ENCODE measurements at regions not wholly inside any gene's neighbourhood (a gene's known extent, or its start where the extent isn't known, plus 50 kb on each side); places are given as distances from the start of the nearest gene placed in this dataset.

- no peaks in the 10 kb centered on the region for H3K36me3 ChIP-seq (ENCODE audit: control insufficient read depth, insufficient read depth, low read length)
- no peak overlapping the region for H3K4me3 ChIP-seq (ENCODE audit: low read depth, low read length)
- H3K9me3 ChIP-seq (ENCODE audit: control insufficient read depth, insufficient read depth, low read length), result no peaks in the 10 kb centered on the region
- no peaks in the 10 kb centered on the region for H3K27me3 ChIP-seq (ENCODE audit: control insufficient read depth, insufficient read depth, low read length)
- H3K27ac ChIP-seq (ENCODE audit: low read depth, low read length), result no peak overlapping the region
- no peaks in the 10 kb centered on the region for H3K4me1 ChIP-seq (ENCODE audit: control insufficient read depth, insufficient read depth, low read length)
- no peak overlapping the region for H3K9ac ChIP-seq (ENCODE audit: low read depth, low read length)
Measured at GRCh38 chr3:61443886-61444285, 117.5 kb upstream of the PTPRG start.

- Histone ChIP-seq H3K4me3 (ENCODE audit: low read depth, low read length) (no peak overlapping the region), H3K36me3 (ENCODE audit: control insufficient read depth, insufficient read depth, low read length) (no peaks in the 10 kb centered on the region), H3K9me3 (ENCODE audit: control insufficient read depth, insufficient read depth, low read length) (no peaks in the 10 kb centered on the region), H3K9ac (ENCODE audit: low read depth, low read length) (no peak overlapping the region), H3K4me1 (ENCODE audit: control insufficient read depth, insufficient read depth, low read length) (no peaks in the 10 kb centered on the region), H3K27ac (ENCODE audit: low read depth, low read length) (no peak overlapping the region), H3K27me3 (ENCODE audit: control insufficient read depth, insufficient read depth, low read length) (no peaks in the 10 kb centered on the region)
Measured at GRCh38 chr3:61444782-61445181, 116.6 kb upstream of the PTPRG start.

- H3K36me3 ChIP-seq (ENCODE audit: control insufficient read depth, insufficient read depth, low read length), result no peaks in the 10 kb centered on the region
- no peak overlapping the region for H3K4me3 ChIP-seq (ENCODE audit: low read depth, low read length)
- H3K9ac ChIP-seq (ENCODE audit: low read depth, low read length), result no peak overlapping the region
- no peaks in the 10 kb centered on the region for H3K9me3 ChIP-seq (ENCODE audit: control insufficient read depth, insufficient read depth, low read length)
- no peaks in the 10 kb centered on the region for H3K4me1 ChIP-seq (ENCODE audit: control insufficient read depth, insufficient read depth, low read length)
- no peak overlapping the region for H3K27ac ChIP-seq (ENCODE audit: low read depth, low read length)
- no peaks in the 10 kb centered on the region for H3K27me3 ChIP-seq (ENCODE audit: control insufficient read depth, insufficient read depth, low read length)
Measured at GRCh38 chr3:61445924-61446323, 115.4 kb upstream of the PTPRG start.

GRCh38 chr3:61446341-61446740 is 115.0 kb upstream of the PTPRG start:
- Histone ChIP-seq H3K36me3 (ENCODE audit: control insufficient read depth, insufficient read depth, low read length) (no peaks in the 10 kb centered on the region), H3K4me1 (ENCODE audit: control insufficient read depth, insufficient read depth, low read length) (no peaks in the 10 kb centered on the region), H3K9ac (ENCODE audit: low read depth, low read length) (no peak overlapping the region), H3K9me3 (ENCODE audit: control insufficient read depth, insufficient read depth, low read length) (no peaks in the 10 kb centered on the region), H3K27ac (ENCODE audit: low read depth, low read length) (no peak overlapping the region), H3K27me3 (ENCODE audit: control insufficient read depth, insufficient read depth, low read length) (no peaks in the 10 kb centered on the region), H3K4me3 (ENCODE audit: low read depth, low read length) (no peak overlapping the region)

GRCh38 chr3:61448378-61448777 is 113.0 kb upstream of the PTPRG start:
- H3K4me3 ChIP-seq (ENCODE audit: low read depth, low read length), result no peak overlapping the region
- no peaks in the 10 kb centered on the region for H3K9me3 ChIP-seq (ENCODE audit: control insufficient read depth, insufficient read depth, low read length)
- H3K27ac ChIP-seq (ENCODE audit: low read depth, low read length), result no peak overlapping the region
- no peak overlapping the region for H3K9ac ChIP-seq (ENCODE audit: low read depth, low read length)
- no peaks in the 10 kb centered on the region for H3K27me3 ChIP-seq (ENCODE audit: control insufficient read depth, insufficient read depth, low read length)
- no peaks in the 10 kb centered on the region for H3K4me1 ChIP-seq (ENCODE audit: control insufficient read depth, insufficient read depth, low read length)
- H3K36me3 ChIP-seq (ENCODE audit: control insufficient read depth, insufficient read depth, low read length), result no peaks in the 10 kb centered on the region

GRCh38 chr3:61449327-61450040 is 111.9 kb upstream of the PTPRG start:
- Histone ChIP-seq H3K36me3 (ENCODE audit: control insufficient read depth, insufficient read depth, low read length) (no peaks in the 10 kb centered on the region), H3K9ac (ENCODE audit: low read depth, low read length) (no peak overlapping the region), H3K9me3 (ENCODE audit: control insufficient read depth, insufficient read depth, low read length) (no peaks in the 10 kb centered on the region), H3K27ac (ENCODE audit: low read depth, low read length) (no peak overlapping the region), H3K27me3 (ENCODE audit: control insufficient read depth, insufficient read depth, low read length) (no peaks in the 10 kb centered on the region), H3K4me3 (ENCODE audit: low read depth, low read length) (no peak overlapping the region), H3K4me1 (ENCODE audit: control insufficient read depth, insufficient read depth, low read length) (no peaks in the 10 kb centered on the region)

GRCh38 chr3:61450866-61451265 is 110.5 kb upstream of the PTPRG start:
- no peaks in the 10 kb centered on the region for H3K9me3 ChIP-seq (ENCODE audit: control insufficient read depth, insufficient read depth, low read length)
- H3K27ac ChIP-seq (ENCODE audit: low read depth, low read length), result no peak overlapping the region
- H3K4me1 ChIP-seq (ENCODE audit: control insufficient read depth, insufficient read depth, low read length), result no peaks in the 10 kb centered on the region
- H3K4me3 ChIP-seq (ENCODE audit: low read depth, low read length), result no peak overlapping the region
- no peak overlapping the region for H3K9ac ChIP-seq (ENCODE audit: low read depth, low read length)
- H3K27me3 ChIP-seq (ENCODE audit: control insufficient read depth, insufficient read depth, low read length), result no peaks in the 10 kb centered on the region
- H3K36me3 ChIP-seq (ENCODE audit: control insufficient read depth, insufficient read depth, low read length), result no peaks in the 10 kb centered on the region

GRCh38 chr3:61451841-61452240 is 109.5 kb upstream of the PTPRG start:
- H3K27me3 ChIP-seq (ENCODE audit: control insufficient read depth, insufficient read depth, low read length), result no peaks in the 10 kb centered on the region
- H3K4me3 ChIP-seq (ENCODE audit: low read depth, low read length), result no peak overlapping the region
- H3K9ac ChIP-seq (ENCODE audit: low read depth, low read length), result no peak overlapping the region
- no peaks in the 10 kb centered on the region for H3K9me3 ChIP-seq (ENCODE audit: control insufficient read depth, insufficient read depth, low read length)
- H3K27ac ChIP-seq (ENCODE audit: low read depth, low read length), result no peak overlapping the region
- H3K4me1 ChIP-seq (ENCODE audit: control insufficient read depth, insufficient read depth, low read length), result no peaks in the 10 kb centered on the region
- no peaks in the 10 kb centered on the region for H3K36me3 ChIP-seq (ENCODE audit: control insufficient read depth, insufficient read depth, low read length)

- Histone ChIP-seq H3K4me3 (ENCODE audit: low read depth, low read length) (no peak overlapping the region), H3K27ac (ENCODE audit: low read depth, low read length) (no peak overlapping the region), H3K36me3 (ENCODE audit: control insufficient read depth, insufficient read depth, low read length) (no peaks in the 10 kb centered on the region), H3K27me3 (ENCODE audit: control insufficient read depth, insufficient read depth, low read length) (no peaks in the 10 kb centered on the region), H3K4me1 (ENCODE audit: control insufficient read depth, insufficient read depth, low read length) (no peaks in the 10 kb centered on the region), H3K9ac (ENCODE audit: low read depth, low read length) (no peak overlapping the region), H3K9me3 (ENCODE audit: control insufficient read depth, insufficient read depth, low read length) (no peaks in the 10 kb centered on the region)
Measured at GRCh38 chr3:61452535-61453090, 108.8 kb upstream of the PTPRG start.

- H3K9me3 ChIP-seq (ENCODE audit: control insufficient read depth, insufficient read depth, low read length), result no peaks in the 10 kb centered on the region
- no peaks in the 10 kb centered on the region for H3K27me3 ChIP-seq (ENCODE audit: control insufficient read depth, insufficient read depth, low read length)
- no peaks in the 10 kb centered on the region for H3K4me1 ChIP-seq (ENCODE audit: control insufficient read depth, insufficient read depth, low read length)
- H3K36me3 ChIP-seq (ENCODE audit: control insufficient read depth, insufficient read depth, low read length), result no peaks in the 10 kb centered on the region
- H3K9ac ChIP-seq (ENCODE audit: low read depth, low read length), result no peak overlapping the region
- no peak overlapping the region for H3K27ac ChIP-seq (ENCODE audit: low read depth, low read length)
- H3K4me3 ChIP-seq (ENCODE audit: low read depth, low read length), result no peak overlapping the region
Measured at GRCh38 chr3:61454006-61454585, 107.3 kb upstream of the PTPRG start.

GRCh38 chr3:61454801-61455200 is 106.6 kb upstream of the PTPRG start:
- H3K4me3 ChIP-seq (ENCODE audit: low read depth, low read length), result no peak overlapping the region
- no peaks in the 10 kb centered on the region for H3K27me3 ChIP-seq (ENCODE audit: control insufficient read depth, insufficient read depth, low read length)
- no peak overlapping the region for H3K9ac ChIP-seq (ENCODE audit: low read depth, low read length)
- H3K36me3 ChIP-seq (ENCODE audit: control insufficient read depth, insufficient read depth, low read length), result no peaks in the 10 kb centered on the region
- H3K27ac ChIP-seq (ENCODE audit: low read depth, low read length), result no peak overlapping the region
- no peaks in the 10 kb centered on the region for H3K9me3 ChIP-seq (ENCODE audit: control insufficient read depth, insufficient read depth, low read length)
- no peaks in the 10 kb centered on the region for H3K4me1 ChIP-seq (ENCODE audit: control insufficient read depth, insufficient read depth, low read length)
